ENCODE measurements at regions not wholly inside any gene's neighbourhood (a gene's known extent, or its start where the extent isn't known, plus 50 kb on each side); places are given as distances from the start of the nearest gene placed in this dataset.
A peak's percentile ranks its signal among the peaks of the same experiment; 100 is the strongest.

- TF ChIP-seq, protein P1, sequence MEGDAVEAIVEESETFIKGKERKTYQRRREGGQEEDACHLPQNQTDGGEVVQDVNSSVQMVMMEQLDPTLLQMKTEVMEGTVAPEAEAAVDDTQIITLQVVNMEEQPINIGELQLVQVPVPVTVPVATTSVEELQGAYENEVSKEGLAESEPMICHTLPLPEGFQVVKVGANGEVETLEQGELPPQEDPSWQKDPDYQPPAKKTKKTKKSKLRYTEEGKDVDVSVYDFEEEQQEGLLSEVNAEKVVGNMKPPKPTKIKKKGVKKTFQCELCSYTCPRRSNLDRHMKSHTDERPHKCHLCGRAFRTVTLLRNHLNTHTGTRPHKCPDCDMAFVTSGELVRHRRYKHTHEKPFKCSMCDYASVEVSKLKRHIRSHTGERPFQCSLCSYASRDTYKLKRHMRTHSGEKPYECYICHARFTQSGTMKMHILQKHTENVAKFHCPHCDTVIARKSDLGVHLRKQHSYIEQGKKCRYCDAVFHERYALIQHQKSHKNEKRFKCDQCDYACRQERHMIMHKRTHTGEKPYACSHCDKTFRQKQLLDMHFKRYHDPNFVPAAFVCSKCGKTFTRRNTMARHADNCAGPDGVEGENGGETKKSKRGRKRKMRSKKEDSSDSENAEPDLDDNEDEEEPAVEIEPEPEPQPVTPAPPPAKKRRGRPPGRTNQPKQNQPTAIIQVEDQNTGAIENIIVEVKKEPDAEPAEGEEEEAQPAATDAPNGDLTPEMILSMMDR (IDR thresholded peaks at IDR 0.05; ENCODE audit: insufficient read depth, low read depth, low read length, missing control alignments): no peak
- no peak for DNase-seq (ENCODE audit: low read depth)
These were observed 92.1 kb upstream of the COL21A1 start for GRCh38 chr6:56339524-56339923.

DNA sequence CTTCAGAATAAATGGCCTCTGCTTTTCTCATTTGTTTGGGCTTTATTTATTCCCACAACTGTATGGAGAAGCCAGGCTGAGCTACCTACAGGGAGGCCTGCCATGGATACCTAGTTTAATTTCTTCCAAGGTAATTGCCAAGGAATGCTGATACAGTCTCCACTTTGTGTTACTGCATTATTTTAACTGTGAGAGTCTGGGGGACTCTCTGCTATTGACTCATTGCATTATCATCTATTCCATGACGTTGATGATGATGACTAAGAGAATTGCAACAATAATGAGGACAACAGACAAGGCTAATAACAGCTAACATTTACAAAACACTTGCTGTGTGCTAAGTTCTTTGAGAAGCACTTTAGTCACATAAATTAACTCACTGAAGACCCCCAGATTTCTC is 88.3 kb upstream of the COL21A1 start:
- H3K4me3 ChIP-seq (ENCODE audit: low read length): no peak overlapping the region
- TF ChIP-seq, protein P1 (IDR thresholded peaks at IDR 0.05; ENCODE audit: insufficient read depth, low read depth, low read length, missing control alignments): no peak
- DNase-seq (ENCODE audit: low read depth): peak; percentile 90

More at GRCh38 chr6:56339524-56339923, 92.1 kb upstream of the COL21A1 start:
- no peak overlapping the region for H3K4me3 ChIP-seq (ENCODE audit: low read length)

DNA sequence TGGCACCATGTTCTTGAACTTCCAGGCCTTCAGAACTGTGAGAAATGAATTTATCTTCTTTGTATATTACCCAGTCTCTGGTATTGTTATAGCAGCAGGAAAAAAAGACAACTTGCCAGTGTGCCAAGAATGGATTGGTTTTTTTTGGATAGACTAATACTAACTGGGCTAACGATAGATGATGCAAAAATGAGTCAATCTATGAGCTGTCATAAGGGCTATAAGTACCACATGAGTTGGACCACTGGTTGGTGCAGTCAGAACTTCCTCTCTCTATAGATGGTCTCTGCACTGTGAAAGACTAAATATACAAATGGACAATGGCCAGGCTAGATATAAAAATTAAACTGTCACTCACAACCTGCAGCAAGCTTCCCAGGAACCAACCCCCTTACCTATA is 87.6 kb upstream of the COL21A1 start:
- no peak overlapping the region for H3K4me3 ChIP-seq (ENCODE audit: low read length)
- DNase-seq (ENCODE audit: low read depth): peak; percentile 87
- TF ChIP-seq, protein P1 (IDR thresholded peaks at IDR 0.05; ENCODE audit: insufficient read depth, low read depth, low read length, missing control alignments): no peak

- H3K4me3 ChIP-seq (ENCODE audit: low read length): no peak overlapping the region
- no peak for DNase-seq (ENCODE audit: low read depth)
- TF ChIP-seq, protein P1 (IDR thresholded peaks at IDR 0.05; ENCODE audit: insufficient read depth, low read depth, low read length, missing control alignments): no peak
These were observed 82.1 kb upstream of the COL21A1 start for GRCh38 chr6:56329271-56330050.

GRCh38 chr6:56328728-56329090 is 81.3 kb upstream of the COL21A1 start:
- TF ChIP-seq, protein P1 (IDR thresholded peaks at IDR 0.05; ENCODE audit: insufficient read depth, low read depth, low read length, missing control alignments): no peak
- DNase-seq (ENCODE audit: low read depth): no peak
- H3K4me3 ChIP-seq (ENCODE audit: low read length): no peak overlapping the region

DNA sequence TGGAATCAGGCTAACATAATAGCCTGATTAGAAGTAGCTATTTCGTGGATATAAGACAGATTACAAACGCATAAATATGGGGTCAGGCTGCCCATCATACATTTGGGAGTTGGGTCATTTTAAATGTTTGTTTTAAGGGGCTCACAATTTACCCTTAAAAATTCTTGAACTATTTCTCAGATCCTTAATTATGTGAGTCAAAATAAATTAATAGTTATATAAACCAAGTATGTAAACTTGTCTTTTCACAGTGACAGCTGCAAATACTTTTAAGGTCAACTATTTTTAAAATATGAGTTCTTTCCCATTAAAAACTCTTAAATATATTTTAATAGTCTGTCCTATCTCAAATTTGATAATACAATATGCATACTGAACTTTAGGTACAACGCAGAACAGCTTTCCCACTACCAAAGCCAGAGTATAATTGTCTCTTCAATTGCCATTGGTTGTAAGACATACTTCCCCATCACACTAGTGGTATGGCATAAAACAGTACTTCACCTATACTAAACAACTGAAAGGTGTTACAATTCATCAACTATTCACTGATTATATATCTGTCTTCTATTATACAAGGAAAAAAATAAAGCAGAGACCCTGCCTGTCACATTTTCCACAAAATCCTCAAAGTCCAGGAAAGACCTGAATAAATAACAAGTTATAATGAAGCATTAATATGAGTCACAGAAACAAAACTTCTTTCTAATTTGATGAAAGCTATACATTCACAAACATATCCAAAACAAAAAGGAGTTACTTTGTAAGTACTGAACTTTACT is 80.8 kb upstream of the COL21A1 start:
- no peak overlapping the region for H3K4me3 ChIP-seq (ENCODE audit: low read length)
- DNase-seq (ENCODE audit: low read depth): no peak
- TF ChIP-seq, protein P1 (IDR thresholded peaks at IDR 0.05; ENCODE audit: insufficient read depth, low read depth, low read length, missing control alignments): no peak
